ENCODE measurements at regions not wholly inside any gene's neighbourhood (a gene's known extent, or its start where the extent isn't known, plus 50 kb on each side); places are given as distances from the start of the nearest gene placed in this dataset.

DNA sequence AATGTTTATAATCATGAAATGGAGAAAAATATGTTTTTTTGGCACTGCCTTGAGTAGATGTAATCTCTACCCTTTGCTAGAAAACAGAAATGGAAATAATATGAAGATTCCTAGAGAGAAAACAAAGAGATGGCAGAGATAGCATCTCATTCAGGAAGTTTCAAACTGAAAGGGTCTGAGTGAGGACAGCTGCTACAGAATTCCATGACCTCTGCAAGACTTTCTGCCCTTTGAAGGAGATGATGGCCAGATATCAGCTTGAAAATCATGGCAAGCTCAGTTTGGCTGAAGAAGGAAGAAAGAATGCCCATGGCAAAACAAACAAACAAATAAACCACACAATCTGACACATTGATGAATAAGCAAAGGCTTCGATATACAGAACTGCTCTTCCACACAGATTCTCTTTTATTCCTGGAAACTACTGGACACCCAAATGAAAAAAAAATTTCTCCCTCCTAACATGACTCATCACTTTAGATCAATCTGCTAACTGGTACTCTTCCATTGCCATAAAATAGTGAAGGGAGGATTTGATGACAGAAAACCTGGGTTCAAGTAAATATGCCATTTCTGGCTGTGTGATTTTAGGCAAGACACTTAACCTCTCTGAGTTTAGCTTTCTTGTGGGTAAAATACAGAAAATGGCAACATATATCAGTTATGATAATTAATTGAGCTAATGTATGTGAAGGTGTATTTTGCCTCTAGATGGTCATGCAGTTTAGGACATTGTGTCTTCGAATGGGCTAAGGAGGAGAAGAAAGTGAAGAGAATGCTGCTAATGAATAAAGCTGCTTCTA, 105.9 kb upstream of the SPACA1 start:
- WGBS, 2 donors = 69 to 79% methylated on average over 2 of the region's 2 CpGs
- Histone ChIP-seq H3K4me1 (no peaks in the 10 kb centered on the region), H3K9me3 (no peaks in the 10 kb centered on the region), H3K27ac (no peak overlapping the region), H3K36me3 (no peaks in the 10 kb centered on the region), H3K27me3 (no peaks in the 10 kb centered on the region), H3K4me3 (replicated peaks in 1 of 3) (no peak overlapping the region)
- DNase-seq = no peak
- no peak for TF ChIP-seq POLR2A (IDR thresholded peaks at IDR 0.05)
- TF ChIP-seq, protein P1, sequence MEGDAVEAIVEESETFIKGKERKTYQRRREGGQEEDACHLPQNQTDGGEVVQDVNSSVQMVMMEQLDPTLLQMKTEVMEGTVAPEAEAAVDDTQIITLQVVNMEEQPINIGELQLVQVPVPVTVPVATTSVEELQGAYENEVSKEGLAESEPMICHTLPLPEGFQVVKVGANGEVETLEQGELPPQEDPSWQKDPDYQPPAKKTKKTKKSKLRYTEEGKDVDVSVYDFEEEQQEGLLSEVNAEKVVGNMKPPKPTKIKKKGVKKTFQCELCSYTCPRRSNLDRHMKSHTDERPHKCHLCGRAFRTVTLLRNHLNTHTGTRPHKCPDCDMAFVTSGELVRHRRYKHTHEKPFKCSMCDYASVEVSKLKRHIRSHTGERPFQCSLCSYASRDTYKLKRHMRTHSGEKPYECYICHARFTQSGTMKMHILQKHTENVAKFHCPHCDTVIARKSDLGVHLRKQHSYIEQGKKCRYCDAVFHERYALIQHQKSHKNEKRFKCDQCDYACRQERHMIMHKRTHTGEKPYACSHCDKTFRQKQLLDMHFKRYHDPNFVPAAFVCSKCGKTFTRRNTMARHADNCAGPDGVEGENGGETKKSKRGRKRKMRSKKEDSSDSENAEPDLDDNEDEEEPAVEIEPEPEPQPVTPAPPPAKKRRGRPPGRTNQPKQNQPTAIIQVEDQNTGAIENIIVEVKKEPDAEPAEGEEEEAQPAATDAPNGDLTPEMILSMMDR (IDR thresholded peaks at IDR 0.05) = no peak
- intact Hi-C loops (cut with DNase I) = no loop called here

DNA sequence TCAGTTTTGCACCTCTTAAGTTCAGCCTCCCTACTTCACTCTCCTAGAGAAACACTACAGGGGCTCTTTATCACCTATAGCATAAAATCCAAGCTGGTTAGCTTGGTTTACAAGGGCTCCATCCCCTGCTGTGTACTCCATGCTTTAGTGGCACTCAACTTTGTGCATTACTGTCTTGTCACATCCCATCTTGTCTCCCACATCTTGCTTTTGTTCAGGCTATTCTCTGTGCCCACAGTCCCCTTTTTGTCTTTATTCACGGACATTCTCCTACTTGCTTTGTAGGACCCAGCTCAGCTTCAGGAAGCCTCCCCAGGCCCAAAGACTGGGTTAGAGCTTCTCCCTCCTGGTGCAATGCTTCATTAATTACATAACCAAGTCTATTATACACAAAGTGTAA, 107.9 kb upstream of the SPACA1 start:
- no peaks in the 10 kb centered on the region for H3K36me3 ChIP-seq
- TF ChIP-seq, protein P1 (IDR thresholded peaks at IDR 0.05) = no peak
- TF ChIP-seq POLR2A (IDR thresholded peaks at IDR 0.05) = no peak
- H3K27ac ChIP-seq = no peak overlapping the region
- intact Hi-C loops (cut with DNase I) = loop anchor here (10.0 kb wide), 1 partner anchor 935 kb away; no protein-coding TSS in a partner anchor
- H3K4me3 ChIP-seq (replicated peaks in 1 of 3) = no peak overlapping the region
- 70 to 75% methylated on average over 1 of the region's 1 CpG for WGBS, 2 donors
- H3K4me1 ChIP-seq = no peaks in the 10 kb centered on the region
- DNase-seq = no peak
- H3K27me3 ChIP-seq = no peaks in the 10 kb centered on the region
- H3K9me3 ChIP-seq = no peaks in the 10 kb centered on the region

DNA sequence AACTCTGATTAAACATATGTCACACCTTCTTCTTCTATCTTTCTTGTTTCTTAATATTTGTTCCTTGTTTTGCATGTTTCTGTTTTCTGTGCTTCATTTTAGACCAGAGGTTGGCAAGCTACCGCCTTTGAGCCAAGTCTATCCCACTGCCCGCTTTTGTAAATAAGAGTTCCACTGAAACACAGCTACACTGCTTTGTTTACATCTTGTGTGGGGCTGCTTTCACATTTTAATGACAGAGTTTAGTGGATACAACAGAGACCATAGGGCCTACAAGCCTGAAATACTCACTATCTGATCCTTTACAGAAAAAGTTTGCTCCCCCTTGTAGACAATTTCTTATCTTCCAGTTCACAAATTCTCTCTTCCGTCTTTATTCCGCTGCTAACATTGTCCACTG, 109.4 kb upstream of the SPACA1 start:
- H3K4me1 ChIP-seq = no peaks in the 10 kb centered on the region
- H3K36me3 ChIP-seq = no peaks in the 10 kb centered on the region
- H3K27me3 ChIP-seq = no peaks in the 10 kb centered on the region
- 93 to 95% methylated on average over 4 of the region's 4 CpGs for WGBS, 2 donors
- no peak overlapping the region for H3K27ac ChIP-seq
- H3K9me3 ChIP-seq = no peaks in the 10 kb centered on the region
- no peak for DNase-seq
- no peak overlapping the region for H3K4me3 ChIP-seq (replicated peaks in 1 of 3)
- intact Hi-C loops (cut with DNase I) = loop anchor here (10.0 kb wide), 1 partner anchor 937 kb away; no protein-coding TSS in a partner anchor
- TF ChIP-seq, protein P1 (IDR thresholded peaks at IDR 0.05) = no peak
- TF ChIP-seq POLR2A (IDR thresholded peaks at IDR 0.05) = no peak

DNA sequence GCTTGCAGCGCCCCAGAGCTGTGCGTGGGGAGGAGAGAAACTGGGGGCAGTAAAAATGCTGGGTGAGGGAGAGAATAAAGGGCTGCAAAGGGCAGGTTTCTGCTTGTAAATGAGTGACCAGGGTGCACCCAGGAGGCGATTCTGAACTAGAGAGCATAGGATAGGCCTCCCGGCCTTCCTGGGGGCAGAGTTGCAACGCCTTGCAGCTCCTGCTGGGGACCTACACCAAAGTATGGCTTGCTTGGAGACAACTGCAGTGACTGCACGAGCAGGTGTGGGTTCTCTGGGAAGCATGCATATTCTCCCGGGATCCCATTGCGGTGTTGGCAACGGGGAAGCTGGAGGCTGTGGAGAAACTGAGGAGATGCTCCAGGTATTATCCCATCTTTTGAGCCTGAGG, 111.6 kb upstream of the SPACA1 start:
- no peak for DNase-seq
- H3K27ac ChIP-seq = no peak overlapping the region
- intact Hi-C loops (cut with DNase I) = loop anchor here (10.0 kb wide), 1 partner anchor 939 kb away; no protein-coding TSS in a partner anchor
- no peak overlapping the region for H3K4me3 ChIP-seq (replicated peaks in 1 of 3)
- no peaks in the 10 kb centered on the region for H3K27me3 ChIP-seq
- TF ChIP-seq, protein P1 (IDR thresholded peaks at IDR 0.05) = no peak
- no peaks in the 10 kb centered on the region for H3K36me3 ChIP-seq
- WGBS, 2 donors = 83 to 86% methylated on average over 9 of the region's 9 CpGs
- no peaks in the 10 kb centered on the region for H3K4me1 ChIP-seq
- H3K9me3 ChIP-seq = no peaks in the 10 kb centered on the region

DNA sequence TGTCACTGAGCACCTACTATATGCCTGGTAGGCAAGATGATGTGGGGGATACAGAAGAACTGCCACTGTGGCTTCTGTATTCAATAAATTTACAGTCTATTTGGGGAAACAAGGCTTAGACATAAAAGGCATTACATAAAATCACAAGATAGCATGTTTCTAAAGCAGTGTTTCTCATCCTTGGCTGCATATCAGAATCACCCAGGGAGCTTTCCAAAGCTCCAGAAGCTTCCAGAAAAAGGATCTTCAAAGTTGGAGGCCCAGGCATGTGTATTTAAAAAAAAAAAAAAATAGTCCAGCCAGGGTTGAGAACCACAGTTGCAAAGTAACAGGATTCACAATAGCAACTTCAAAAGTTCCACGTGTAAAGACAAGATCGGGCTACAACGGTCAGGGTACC, 112.4 kb upstream of the SPACA1 start:
- Histone ChIP-seq H3K36me3 (no peaks in the 10 kb centered on the region), H3K4me1 (no peaks in the 10 kb centered on the region), H3K27ac (no peak overlapping the region), H3K27me3 (no peaks in the 10 kb centered on the region), H3K9me3 (no peaks in the 10 kb centered on the region), H3K4me3 (replicated peaks in 1 of 3) (no peak overlapping the region)
- intact Hi-C loops (cut with DNase I) = loop anchor here (10.0 kb wide), 1 partner anchor 940 kb away; no protein-coding TSS in a partner anchor
- no peak for DNase-seq
- TF ChIP-seq POLR2A (IDR thresholded peaks at IDR 0.05) = no peak
- TF ChIP-seq, protein P1 (IDR thresholded peaks at IDR 0.05) = no peak
- WGBS, 2 donors = 84 to 85% methylated on average over 3 of the region's 3 CpGs

Data from thyroid gland (tissue), 4 donors.